HG02943 (cell line): ENCODE measurements at regions not wholly inside any gene's neighbourhood (a gene's known extent, or its start where the extent isn't known, plus 50 kb on each side); places are given as distances from the start of the nearest gene placed in this dataset.

Experiments
- ATAC-seq: cut with Tn5 transposase; IDR thresholded peaks from one replicate; pipeline ENCODE4 v1.9.1; 2021; ENCODE audit warnings: mild to moderate bottlenecking, low read depth, moderate library complexity; ENCODE audit not compliant: unreplicated experiment

- ATAC-seq = no peak
These were observed 256.4 kb upstream of the POU3F2 start for GRCh38 chr6:98578016-98578415.

GRCh38 chr6:98579079-98579478 is 255.3 kb upstream of the POU3F2 start:
- ATAC-seq = no peak

- ATAC-seq = no peak
These were observed 254.4 kb upstream of the POU3F2 start for GRCh38 chr6:98579941-98580340.

DNA sequence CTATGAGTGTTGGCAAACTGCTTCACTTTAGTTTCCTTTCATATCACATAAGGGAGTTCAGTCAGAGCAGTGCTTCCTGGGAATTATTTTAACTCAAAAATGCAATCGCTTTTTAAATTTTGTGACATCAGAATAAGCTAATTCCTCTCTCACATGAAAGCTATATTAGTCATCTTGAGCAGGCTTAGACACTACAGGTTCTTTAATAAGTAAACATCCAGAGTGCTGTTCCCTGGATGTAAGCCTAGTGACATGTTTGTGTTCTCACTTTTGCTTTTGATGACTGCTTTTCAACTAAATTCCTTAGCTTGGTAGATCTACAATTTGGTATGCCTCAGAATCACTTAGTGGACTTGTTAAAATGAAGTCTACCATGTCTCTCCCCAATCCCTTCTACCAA is 252.7 kb upstream of the POU3F2 start:
- ATAC-seq = no peak

GRCh38 chr6:98583506-98583905 is 250.9 kb upstream of the POU3F2 start:
- ATAC-seq = no peak

DNA sequence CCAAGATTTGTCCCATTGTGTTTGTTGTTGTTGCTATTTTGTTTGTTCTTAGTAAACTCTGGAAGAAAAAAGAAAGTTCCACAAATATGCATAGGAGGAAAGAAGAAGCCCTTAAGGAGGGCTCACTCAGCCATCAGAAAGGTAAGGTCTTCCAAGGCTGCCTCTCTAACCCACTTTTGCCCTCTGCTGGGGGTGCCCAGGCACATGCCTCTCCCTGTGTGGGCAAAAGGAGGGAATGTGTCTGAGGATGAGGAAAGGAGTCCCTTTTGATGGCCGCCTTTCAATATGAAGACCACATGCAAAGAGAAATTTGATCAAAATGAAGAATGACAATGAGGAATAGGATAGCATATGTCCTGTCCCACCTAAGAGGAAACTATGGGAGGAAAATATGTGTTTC is 248.2 kb upstream of the POU3F2 start:
- ATAC-seq = no peak

GRCh38 chr6:98587555-98587954 is 246.8 kb upstream of the POU3F2 start:
- ATAC-seq = no peak

- no peak for ATAC-seq
These were observed 244.8 kb upstream of the POU3F2 start for GRCh38 chr6:98589536-98589935.

GRCh38 chr6:98590136-98590681 is 244.2 kb upstream of the POU3F2 start:
- no peak for ATAC-seq

GRCh38 chr6:98590997-98591396 is 243.4 kb upstream of the POU3F2 start:
- ATAC-seq = no peak

GRCh38 chr6:98593676-98594075 is 240.7 kb upstream of the POU3F2 start:
- ATAC-seq = no peak

GRCh38 chr6:98601716-98602115 is 232.7 kb upstream of the POU3F2 start:
- ATAC-seq = no peak

DNA sequence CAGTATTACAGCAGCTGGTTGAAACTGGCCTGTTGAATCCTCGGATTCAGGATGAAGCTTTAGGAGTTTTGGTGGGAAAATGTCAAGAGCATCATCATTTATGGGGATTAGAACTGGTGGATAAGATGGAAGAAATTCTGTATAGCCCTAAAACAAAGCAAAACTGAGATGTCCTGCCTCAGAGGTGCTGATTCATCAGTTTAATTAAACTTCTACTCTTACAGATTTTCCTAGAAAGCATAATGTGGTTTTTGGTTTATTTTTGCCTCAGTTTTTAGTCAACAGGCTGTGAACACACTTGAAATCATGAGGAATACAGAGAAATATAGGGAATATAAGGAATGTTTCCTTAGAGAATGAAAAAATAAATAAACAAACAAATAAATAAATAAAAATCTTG is 228.7 kb upstream of the POU3F2 start:
- ATAC-seq = no peak

- no peak for ATAC-seq
These were observed 207.1 kb upstream of the POU3F2 start for GRCh38 chr6:98627129-98627775.

- ATAC-seq = no peak
These were observed 200.5 kb upstream of the POU3F2 start for GRCh38 chr6:98633886-98634285.

- ATAC-seq = no peak
These were observed 199.8 kb upstream of the POU3F2 start for GRCh38 chr6:98634569-98634968.

DNA sequence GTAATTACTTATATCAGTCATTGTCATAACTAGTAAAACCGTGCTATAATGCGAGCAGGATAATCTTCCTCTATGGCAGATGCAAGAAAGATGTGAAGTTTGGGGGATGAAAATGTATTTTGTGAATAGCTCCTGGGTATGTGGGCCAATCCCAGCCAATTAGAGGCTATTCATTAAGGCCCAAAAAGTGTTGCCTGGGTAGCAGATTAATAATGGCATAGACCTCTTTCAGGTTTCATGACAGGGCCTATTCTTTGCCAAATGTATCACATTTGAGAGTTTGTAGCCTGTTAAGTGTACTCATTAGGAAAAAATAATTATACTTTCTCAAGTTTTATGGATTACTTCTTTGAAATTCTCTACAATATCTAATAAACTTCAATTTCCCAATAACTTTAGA is 199.2 kb upstream of the POU3F2 start:
- no peak for ATAC-seq

DNA sequence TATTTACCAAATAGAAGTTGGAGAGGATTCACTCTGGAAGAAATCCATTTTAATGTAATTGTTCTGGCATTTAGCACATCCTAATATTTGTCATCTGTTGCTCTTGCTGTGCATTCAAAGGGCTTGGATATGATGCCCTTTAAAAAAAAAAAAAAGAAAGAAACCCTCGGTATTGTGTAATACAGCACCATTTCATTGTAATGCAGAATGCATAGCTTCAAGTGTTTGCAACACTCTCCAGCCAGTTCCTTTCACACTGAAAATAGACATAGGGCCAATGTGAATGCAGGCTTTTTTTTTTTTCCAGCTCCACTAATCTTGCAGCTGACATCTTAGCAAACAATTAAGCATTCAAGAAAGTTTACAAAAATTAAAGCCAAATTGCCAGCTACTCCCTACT is 197.4 kb upstream of the POU3F2 start:
- no peak for ATAC-seq

GRCh38 chr6:98639089-98639635 is 195.2 kb upstream of the POU3F2 start:
- no peak for ATAC-seq

- ATAC-seq = no peak
These were observed 194.0 kb upstream of the POU3F2 start for GRCh38 chr6:98640366-98640765.

GRCh38 chr6:98641949-98642719 is 192.2 kb upstream of the POU3F2 start:
- no peak for ATAC-seq

- no peak for ATAC-seq
These were observed 190.3 kb upstream of the POU3F2 start for GRCh38 chr6:98644063-98644462.
